HG02623 (cell line): ENCODE measurements at regions not wholly inside any gene's neighbourhood (a gene's known extent, or its start where the extent isn't known, plus 50 kb on each side); places are given as distances from the start of the nearest gene placed in this dataset.
"Not testable (repeated sequence)": the region's sequence is repeated elsewhere in the genome, so short reads cannot be mapped to it uniquely, and the experiment has no call there.

ENCODE experiments used
- ATAC-seq: cut with Tn5 transposase; IDR thresholded peaks from one replicate; pipeline ENCODE4 v1.9.1; 2021; ENCODE audit warnings: moderate library complexity; ENCODE audit not compliant: unreplicated experiment

DNA sequence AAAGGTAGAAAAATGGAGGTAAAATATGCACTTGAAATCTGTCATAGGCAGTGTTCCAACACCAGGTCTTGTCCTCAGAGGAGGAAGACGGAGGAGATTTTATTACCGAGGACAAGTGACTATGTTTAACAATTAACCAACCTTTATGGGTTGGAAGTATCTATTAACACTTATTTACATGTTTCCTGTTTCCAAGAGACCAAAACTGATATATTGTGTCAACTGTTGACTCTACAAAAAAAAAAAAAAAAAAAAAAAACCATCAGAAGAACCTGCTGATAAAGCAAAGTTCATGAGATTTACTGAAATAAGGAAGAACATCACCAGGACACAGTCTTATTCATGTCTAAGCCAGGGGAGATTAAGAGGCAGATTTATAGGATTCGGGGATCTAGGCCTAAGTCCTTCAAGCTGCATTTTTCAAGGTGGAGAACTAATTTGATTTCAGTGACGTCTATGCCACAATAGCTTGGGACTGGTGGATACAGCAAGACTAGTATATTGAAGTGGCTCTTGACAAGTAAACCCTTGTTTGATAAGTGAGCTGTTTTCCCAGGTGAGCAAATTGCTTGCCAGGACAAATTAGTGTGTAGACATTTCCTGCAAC is 126.6 kb upstream of the NAA20 start:
- ATAC-seq: no peak

DNA sequence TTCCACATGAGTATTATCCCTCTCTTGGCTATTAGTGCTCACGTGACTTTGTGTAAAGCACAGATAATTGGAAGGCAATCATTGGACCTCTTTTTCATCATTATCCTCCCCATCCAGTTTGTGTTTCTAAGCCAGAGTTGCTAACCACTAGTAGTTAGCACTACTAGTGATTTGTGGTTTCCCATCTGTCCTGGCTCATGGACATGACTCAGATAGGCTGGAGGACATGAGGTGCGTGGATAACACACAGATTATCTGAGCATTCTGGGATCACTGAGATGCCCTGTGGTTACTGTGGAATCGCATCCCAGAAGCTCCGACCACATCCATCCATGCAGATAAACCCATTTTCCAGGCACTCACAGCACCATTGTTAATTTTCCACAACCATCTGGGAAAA is 123.8 kb upstream of the NAA20 start:
- no peak for ATAC-seq

DNA sequence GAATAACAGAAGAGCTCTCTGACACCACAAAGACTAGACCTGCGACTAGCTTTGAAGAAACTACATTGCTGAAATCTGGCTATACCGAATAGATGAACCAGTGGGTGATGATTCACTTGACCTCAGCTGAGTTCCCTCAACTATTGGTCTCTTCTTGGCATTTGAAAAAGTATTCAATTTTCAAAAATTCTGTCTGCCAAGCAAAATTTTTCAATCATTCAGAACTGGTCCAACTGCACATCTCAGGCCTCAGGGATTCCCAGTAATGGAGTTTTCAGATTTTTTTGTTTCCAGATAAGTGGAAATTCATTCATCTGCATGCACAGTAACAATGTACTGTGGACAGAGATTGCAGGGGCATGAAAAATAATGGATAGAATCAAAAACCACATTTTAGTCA is 121.4 kb upstream of the NAA20 start:
- no peak for ATAC-seq

DNA sequence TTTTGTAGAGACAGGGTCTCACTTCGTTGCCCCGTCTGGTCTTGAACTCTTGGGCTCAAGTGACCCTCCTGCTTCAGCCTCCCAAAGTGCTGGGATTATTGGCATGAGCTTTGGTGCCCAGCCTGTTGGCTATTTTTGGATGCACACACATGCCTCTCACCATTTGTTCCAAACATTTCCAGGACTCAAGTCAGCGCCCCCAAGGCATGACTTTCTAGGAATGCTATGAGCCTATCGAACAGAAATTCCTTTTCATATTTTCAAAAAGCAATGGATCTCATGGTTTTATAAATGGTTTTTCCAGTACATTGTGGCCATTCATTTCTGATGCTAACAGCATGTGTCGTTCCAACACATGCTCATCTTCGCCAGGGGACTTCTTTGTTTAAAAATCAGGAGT is 119.3 kb upstream of the NAA20 start:
- no peak for ATAC-seq

DNA sequence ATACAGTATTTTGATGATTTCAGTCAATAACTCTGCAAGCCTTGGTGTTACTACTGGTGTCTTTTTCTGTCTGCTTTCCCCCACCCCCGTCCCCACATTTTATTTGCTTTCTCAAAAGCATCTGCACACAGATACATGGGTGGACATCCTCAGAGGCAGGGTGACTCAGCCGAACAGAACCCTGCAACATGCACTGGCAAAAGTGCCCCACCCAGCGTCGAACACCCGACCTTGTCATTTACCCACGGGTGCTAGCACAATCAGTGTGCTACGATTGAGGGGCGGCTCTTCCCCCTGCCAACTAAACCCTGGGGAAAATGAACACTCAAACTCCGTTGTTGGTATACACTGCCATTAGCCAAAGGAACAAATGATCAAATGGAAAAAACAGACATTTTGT is 115.9 kb upstream of the NAA20 start:
- ATAC-seq: no peak

DNA sequence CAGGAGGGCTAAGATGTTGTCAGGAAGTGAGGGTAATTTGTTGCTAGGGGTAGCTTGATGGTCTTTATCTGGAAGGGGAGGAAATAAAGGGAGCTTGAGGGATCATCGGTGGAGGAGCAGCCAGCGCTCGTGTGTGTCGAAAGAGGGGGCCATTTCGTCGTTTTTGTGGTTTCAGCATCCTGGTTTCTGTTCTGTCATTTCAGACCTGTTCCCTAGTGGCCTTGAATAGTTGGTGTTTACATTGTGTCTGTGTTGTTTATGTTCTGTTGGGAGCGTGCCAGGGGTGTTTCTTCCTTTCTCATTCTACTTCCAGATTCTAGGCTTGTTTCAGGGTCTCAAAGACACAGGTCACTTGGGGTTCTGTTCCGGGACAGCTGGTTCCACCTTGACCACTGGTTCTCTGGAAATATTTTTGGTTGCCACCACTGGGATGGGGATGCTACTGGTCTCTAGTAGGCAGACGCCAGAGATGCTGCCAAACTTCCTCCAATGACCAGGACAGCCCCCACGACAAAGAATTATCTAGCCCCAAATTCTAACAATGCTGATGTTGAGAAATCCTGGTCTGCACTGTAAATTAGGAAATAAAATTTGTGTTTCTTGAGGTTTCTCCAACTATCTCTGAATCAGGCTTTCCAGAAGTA is 113.9 kb upstream of the NAA20 start:
- ATAC-seq: no peak

DNA sequence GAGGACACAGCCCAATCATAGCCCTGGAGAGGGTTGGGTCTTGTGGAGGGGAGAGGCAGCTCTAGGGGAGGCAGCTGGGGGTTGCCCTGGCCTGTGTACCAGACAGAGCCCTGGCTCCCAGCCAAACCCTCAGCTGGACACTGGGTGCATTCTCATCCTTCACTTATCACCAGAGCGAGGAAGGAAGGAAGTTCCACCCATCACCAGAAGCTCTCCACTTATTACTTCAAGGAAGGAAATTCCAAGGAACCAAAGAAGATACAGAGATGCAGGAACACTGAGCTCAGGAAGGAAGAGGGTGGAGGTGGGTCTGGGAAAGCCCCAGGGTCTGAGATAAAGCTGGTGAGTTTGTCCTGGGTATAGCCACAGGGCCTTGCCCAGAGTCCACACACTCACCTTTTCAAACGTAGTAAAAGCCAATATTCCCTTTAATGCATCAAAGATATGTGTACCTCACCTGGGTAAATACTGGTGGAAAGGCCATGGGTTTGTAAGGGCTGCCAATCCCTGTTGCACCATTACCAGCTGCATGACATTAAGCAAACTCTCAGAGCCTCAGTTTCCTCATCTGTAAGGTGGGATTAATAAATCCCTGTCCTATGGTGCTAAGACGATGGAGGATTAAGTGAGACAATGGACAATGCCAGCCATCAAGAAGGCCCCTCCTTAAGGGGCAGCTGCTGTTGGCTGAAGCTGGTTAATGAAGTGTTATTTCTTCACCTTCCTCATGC is 109.7 kb upstream of the NAA20 start:
- ATAC-seq: no peak

DNA sequence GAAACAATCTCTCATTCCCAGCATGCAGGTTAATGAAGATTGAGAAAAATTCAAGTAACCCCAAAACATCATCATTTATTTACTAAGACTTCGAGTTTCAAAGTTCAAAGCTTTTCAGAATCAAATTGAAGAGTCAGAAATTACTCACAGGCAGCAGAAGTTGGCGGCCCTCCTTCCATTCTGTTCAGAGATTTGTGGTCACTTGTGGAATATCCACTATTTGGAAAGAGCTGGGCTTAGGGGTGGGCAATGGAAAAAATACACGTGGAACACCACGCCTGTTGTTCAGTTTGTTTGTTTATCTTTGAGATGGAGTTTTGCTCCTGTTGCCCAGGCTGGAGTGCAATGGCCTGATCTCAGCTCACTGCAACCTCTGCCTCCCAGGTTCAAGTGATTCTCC is 108.6 kb upstream of the NAA20 start:
- no peak for ATAC-seq

DNA sequence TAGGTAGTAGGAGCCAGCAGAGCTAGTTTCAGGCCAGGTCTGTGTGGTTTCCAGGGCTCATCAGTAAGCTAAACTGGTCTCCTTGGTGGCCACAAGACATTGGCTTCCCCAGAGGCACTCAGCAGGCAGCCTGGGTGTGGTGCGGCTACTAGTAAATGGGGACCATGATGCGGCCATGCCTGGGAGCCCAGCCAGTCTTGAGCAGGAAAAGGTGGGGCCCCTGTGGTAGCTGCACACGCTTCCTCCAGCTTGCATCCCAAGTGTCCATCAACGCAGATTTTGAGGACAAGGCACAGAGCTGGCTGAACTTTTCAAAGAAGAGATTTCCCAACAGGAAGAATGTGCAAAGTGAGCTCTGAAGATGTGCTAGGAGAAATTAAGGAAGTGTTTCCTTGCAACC is 107.4 kb upstream of the NAA20 start:
- no peak for ATAC-seq

DNA sequence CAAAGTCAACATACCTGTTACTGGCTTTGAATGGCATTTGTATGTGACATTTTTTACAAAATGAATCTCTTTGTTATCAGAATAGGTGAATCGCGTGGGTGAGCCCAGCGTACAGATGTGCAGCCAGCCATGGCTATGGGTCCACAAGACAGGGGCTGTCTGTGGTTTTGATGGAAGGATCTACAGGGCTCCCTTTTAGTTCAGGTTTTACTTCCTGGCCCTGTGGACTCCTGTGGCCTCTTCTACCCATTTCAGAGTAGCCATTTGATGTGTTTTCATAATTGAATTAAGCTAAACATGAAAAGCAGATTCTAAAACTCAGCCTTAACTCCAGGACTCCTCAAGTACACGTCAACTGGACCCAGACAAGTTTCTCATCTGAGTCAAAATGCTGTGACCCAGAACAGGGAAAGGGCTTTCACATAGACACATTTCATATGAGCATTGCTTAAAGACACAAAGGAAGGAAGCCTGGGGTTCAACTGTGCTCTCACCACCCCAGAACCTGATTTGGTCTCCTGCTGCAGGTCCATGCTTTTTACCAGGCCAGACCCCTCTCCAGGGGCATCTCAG is 105.3 kb upstream of the NAA20 start:
- no peak for ATAC-seq

DNA sequence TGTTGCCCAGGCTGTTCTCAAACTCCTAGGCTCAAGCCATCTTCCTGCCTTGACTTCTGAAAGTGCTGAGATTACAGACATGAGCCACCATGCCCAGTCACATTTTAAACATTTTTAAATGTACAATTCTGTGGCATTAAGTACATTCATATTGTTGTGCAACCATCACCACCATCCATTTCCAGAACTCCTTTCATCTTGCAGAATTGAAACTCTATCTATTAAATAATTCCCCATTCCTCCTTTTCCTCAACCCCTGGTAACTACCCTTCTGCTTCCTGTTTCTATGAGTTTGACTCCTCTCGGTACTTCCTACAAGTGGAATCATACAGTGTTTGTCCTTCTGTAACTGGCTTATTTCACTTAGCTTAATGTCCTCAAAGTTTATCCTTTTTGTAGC is 103.8 kb upstream of the NAA20 start:
- no peak for ATAC-seq

DNA sequence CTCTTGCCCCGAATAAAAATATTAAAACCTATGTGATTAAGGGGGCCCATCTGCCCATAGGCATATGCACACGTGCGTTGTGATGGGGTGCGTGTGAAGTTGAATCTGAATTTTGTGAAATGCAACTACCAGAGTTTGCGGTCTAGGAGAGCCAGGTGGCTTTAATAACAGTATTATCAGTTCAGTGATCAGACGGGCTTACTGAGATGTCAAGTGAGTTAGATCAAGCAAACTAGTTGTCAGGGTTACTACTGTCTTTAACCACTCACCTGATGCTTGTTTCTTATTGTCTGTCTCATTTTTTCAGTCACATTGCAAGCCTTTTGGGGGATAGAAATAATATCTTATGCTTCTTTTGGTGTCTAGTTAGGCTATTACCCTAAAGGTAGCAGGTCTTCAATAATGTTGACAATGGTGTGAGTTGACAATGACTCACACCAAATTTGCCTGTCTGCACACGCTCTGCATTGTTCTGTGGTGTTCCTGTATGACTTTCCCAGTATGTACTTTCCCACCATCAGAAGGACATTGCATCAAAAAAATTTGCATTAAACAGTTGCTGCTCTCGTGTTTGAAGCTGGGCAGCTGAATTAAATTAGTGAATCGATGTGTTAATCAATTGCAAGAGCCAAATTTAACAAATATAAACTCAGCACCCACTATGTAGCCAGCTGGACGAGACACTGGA is 103.1 kb upstream of the NAA20 start:
- ATAC-seq: no peak

DNA sequence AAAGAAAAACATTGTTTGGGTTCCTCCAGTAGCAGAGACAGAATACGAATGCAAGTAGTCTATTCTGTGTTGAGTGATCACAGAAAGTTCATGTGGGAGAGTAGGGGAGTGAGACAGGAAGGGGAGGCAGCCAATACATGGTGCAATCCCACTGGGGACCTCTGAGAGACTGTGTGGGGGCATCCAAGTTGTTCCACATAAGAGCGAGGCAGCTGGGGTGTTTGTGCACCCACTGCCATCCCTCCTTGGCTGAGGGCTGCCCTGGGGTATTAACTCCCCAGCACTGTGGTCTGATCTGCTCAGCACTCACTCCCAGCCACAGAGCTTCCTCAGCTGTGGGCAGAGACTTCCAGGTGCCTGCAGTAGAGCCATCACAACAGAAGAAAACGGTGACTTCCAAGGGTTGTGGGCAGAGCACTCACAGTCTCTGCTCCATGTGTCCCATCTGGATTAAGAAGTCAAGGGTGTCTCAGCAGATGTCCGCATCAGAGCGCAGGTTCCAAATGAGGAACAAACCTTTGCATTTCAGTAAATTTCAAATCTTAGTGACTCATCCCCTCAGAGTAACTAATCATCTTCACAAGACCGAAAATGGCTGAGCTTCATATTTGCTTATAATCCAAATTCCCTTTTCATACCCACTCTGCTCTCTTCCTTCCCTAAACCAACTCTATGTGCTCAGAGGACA is 101.9 kb upstream of the NAA20 start:
- ATAC-seq: no peak

DNA sequence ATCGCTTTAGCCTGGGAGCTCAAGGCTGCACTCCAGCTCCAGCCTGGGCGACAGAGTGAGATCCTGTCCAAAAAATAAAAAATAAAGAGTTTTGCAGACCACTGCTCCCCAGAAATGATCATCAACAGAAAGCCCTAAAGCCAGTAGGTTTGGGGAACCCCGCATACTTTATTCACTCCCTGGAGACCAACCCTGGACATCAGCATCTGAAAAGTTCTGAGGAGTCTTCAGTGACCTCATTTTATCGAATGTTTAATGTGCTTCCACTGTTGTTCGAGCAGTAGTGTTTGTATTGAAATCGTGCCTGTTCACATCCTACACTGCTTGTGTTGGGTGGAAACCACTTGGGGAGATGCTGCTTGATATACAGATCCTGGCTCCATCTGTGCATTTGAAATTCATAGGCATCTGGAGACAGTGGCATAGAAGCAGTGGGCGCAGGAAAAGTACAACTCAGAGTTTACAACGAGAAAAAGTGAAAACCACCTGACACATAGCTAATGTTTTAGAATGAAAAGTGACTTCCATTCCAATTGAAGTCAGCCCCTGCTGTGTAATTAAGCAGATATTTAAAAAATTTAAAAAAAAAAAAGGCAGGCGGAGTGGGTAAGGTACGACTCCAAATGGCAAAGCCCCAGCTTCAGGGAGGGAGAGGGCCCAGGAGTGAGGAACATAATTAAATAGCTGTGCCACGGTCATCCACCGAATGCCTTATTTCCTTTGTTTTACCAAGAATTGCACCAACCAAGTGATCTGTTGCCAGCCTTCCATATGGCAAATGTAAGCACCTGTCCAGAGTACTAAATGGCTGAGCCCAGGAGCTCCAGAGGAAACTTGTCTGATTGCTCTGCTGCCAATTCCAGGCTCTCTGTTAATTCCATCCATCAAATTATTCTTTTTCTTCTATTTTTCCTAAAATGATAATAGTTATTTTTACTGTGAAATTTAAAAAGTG is 100.4 kb upstream of the NAA20 start:
- ATAC-seq: no peak

DNA sequence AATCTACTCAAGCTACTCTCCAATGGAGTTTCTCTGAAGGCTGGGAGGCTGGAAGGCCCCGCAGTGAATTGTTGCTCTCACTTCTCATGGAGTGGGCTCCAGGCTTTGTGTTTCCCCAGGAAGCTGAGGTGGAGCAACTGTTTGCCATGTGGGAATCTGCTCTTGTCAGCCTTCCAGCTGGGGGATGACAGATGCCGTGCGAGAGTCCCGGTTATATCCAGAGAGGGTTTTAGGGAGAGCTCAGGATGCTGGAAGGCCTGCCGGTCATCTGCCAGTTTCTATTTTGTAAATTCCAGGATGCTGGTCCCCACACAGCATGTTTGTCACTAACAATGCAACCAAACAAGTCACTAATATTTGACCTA is 98.2 kb upstream of the NAA20 start:
- ATAC-seq: no peak

DNA sequence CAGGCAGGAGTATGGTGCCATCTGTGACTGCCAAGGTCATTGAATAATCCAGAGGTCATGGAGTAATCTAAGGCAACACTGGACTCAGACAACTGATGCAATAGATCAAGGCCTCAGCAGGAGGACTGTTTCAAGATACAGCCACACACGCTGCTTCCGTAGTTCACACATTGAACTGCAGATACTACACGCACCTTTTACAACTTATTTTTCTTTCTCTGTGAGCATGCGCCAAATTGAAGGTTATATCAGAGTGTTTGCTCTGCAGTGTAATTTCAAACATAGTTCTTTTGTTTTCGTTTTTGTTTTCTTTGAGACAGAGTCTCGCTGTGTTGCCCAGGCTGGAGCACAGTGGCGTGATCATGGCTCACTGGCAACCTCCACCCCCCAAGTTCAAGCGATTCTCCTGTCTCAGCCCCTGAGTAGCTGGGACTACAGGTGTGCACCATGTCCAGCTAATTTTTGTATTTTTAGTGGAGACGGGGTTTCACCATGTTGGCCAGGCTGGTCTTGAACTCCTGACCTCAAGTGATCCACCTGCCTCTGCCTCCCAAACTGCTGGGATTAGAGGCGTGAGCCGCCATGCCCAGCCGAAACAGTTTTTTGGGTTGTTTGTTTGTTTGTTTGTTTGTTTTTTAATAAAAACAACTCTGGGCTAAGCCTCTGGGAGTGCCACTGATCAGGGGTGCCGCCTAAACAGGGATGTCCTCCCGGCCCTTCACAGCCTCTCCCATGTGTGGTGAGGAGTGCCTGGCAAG is 96.6 kb upstream of the NAA20 start:
- no peak for ATAC-seq

DNA sequence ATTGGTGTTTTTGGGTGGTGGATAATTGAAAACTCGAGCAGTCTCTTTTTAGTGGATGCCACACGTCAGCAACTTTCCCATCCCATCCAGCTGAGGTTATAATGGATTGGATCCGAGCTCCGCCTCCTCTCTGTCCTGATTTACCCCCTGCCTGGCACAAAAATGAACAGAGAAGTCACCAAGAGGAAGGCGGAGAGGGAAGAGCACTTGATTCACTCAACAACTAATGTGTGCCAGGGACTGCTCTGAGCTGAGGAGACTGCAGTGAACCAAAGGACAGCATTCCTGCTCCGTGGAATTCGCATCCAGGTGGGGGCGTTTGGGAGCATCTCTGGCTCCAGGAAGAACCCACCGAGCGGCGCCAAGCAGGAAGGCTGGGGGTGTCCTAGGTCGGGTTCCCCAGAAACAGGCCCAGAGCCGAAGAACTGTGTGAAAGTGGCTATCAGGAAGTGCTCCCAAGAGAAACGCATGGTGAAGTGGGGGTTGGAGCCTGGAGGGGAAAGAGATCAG is 95.8 kb upstream of the NAA20 start:
- ATAC-seq: no peak

DNA sequence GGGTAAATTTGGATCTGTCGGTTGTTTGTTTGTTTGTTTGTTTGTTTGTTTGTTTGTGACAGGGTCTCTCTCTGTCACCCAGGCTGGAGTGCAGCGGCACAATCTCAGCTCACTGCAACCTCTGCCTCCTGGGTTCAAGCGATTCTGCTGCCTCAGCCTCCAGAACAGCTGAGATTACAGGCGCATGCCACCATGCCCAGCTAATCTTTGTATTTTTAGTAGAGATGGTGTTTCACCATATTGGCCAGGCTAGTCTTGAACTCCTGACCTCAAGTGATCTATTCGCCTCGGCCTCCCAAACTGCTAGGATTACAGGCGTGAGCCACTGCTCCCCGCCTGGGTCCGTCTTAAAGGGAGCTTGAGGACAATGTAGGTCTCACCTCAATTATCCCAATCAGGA is 95.3 kb upstream of the NAA20 start:
- not testable (repeated sequence) for ATAC-seq

DNA sequence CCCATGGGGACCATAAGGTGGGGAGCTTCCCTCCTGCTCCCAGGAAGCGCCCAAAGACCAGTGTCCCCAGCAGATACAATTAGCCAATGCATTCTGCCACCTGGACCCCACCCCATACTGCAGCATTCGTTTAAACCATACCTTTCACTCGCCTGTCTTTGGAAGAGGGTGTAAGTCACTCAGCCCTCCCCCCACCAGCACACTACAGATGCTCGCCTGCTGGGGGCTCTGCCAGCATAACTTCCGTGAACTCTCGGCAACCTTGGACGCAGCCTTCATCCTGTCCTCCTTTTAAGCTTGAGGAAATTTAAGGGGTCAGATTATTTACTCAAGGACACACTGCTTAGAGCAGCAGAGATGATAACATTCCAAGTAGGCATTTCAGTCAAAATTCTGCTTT is 94.4 kb upstream of the NAA20 start:
- no peak for ATAC-seq
